H9 (cell line): ENCODE measurements at regions not wholly inside any gene's neighbourhood (a gene's known extent, or its start where the extent isn't known, plus 50 kb on each side); places are given as distances from the start of the nearest gene placed in this dataset.

ENCODE experiments used
- DNase-seq: peaks from one replicate; pipeline ENCODE4 v3.0.0-alpha.2; 2017
- H2AFZ ChIP-seq: one replicate; pipeline ENCODE4 v1.6.1; 2013; ENCODE audit warnings: mild to moderate bottlenecking, low read length, control low read depth, moderate library complexity
- H2AK5ac ChIP-seq: 2 replicates; pipeline ENCODE4 v1.6.1; 2013; ENCODE audit warnings: low read length, control low read depth, mixed read lengths; ENCODE audit not compliant: insufficient read length
- H2BK120ac ChIP-seq: one replicate; pipeline ENCODE4 v1.6.1; 2013; ENCODE audit warnings: low read depth, mild to moderate bottlenecking, low read length, control low read depth, inconsistent platforms; ENCODE audit not compliant: poor library complexity, severe bottlenecking
- H2BK12ac ChIP-seq: 2 replicates; pipeline ENCODE4 v1.6.1; 2013; ENCODE audit warnings: low read length, control low read depth, mixed read lengths, low read depth; ENCODE audit not compliant: insufficient read length
- H2BK15ac ChIP-seq: 2 replicates; pipeline ENCODE4 v1.6.1; 2013; ENCODE audit warnings: low read depth, low read length, control low read depth
- H2BK20ac ChIP-seq: one replicate; pipeline ENCODE4 v1.6.1; 2013; ENCODE audit warnings: low read depth, mild to moderate bottlenecking, low read length, control low read depth, inconsistent platforms; ENCODE audit not compliant: poor library complexity, severe bottlenecking
- H2BK5ac ChIP-seq: 2 replicates; pipeline ENCODE4 v1.6.1; 2013; ENCODE audit warnings: low read length, control low read depth, mixed read lengths; ENCODE audit not compliant: insufficient read length
- H3K14ac ChIP-seq: 2 replicates; pipeline ENCODE4 v1.6.1; 2013; ENCODE audit warnings: low read length, control low read depth; ENCODE audit not compliant: insufficient read depth
- H3K18ac ChIP-seq: 2 replicates; pipeline ENCODE4 v1.6.1; 2013; ENCODE audit warnings: low read depth, mild to moderate bottlenecking, mixed read lengths, low read length, control low read depth; ENCODE audit not compliant: insufficient read length
- H3K23ac ChIP-seq: 2 replicates; pipeline ENCODE4 v1.6.1; 2013; ENCODE audit warnings: low read length, control low read depth, mixed read lengths, low read depth; ENCODE audit not compliant: insufficient read length
- H3K23me2 ChIP-seq: 2 replicates; pipeline ENCODE4 v1.6.1; 2013; ENCODE audit warnings: low read depth, mild to moderate bottlenecking, mixed read lengths, low read length, control low read depth; ENCODE audit not compliant: insufficient read length, poor library complexity, severe bottlenecking
- H3K27ac ChIP-seq: 2 replicates; pipeline ENCODE4 v1.5.1; 2013; ENCODE audit warnings: low read length, control low read depth, mixed read lengths, low read depth; ENCODE audit not compliant: insufficient read length
- H3K27me3 ChIP-seq: 2 replicates; pipeline ENCODE4 v1.6.1; 2013; ENCODE audit warnings: low read length, control low read depth, inconsistent platforms; ENCODE audit not compliant: insufficient read depth
- H3K4ac ChIP-seq: 2 replicates; pipeline ENCODE4 v1.6.1; 2013; ENCODE audit warnings: low read depth, mild to moderate bottlenecking, control low read depth, inconsistent platforms, low read length, moderate library complexity
- H3K4me1 ChIP-seq: 2 replicates; pipeline ENCODE4 v1.6.1; 2013; ENCODE audit warnings: low read length, control low read depth, inconsistent platforms; ENCODE audit not compliant: insufficient read depth
- H3K4me2 ChIP-seq: 2 replicates; pipeline ENCODE4 v1.6.1; 2013; ENCODE audit warnings: low read length, control low read depth, mixed read lengths; ENCODE audit not compliant: insufficient read length, insufficient read depth
- H3K56ac ChIP-seq: 2 replicates; pipeline ENCODE4 v1.6.1; 2013; ENCODE audit warnings: low read depth, mild to moderate bottlenecking, mixed read lengths, low read length, control low read depth; ENCODE audit not compliant: insufficient read length
- H3K79me1 ChIP-seq: 2 replicates; pipeline ENCODE4 v1.6.1; 2013; ENCODE audit warnings: low read depth, mild to moderate bottlenecking, moderate library complexity, low read length, control low read depth, inconsistent platforms; ENCODE audit not compliant: insufficient read depth, poor library complexity, severe bottlenecking
- H3K79me2 ChIP-seq: 2 replicates; pipeline ENCODE4 v1.6.1; 2013; ENCODE audit warnings: low read length, control low read depth, inconsistent platforms; ENCODE audit not compliant: insufficient read depth
- H3K9ac ChIP-seq: 2 replicates; pipeline ENCODE4 v1.6.1; 2013; ENCODE audit warnings: low read length, control low read depth, mixed read lengths; ENCODE audit not compliant: insufficient read length; ENCODE audit errors: extremely low read depth
- H3K9me3 ChIP-seq: one replicate; pipeline ENCODE4 v1.6.1; 2013; ENCODE audit warnings: low read depth, low read length, inconsistent platforms; ENCODE audit not compliant: control insufficient read depth
- H3T11ph ChIP-seq: one replicate; pipeline ENCODE4 v1.6.1; 2013; ENCODE audit warnings: mild to moderate bottlenecking, low read length, control low read depth, inconsistent platforms
- H4K20me1 ChIP-seq: one replicate; pipeline ENCODE4 v1.6.1; 2013; ENCODE audit not compliant: control insufficient read depth, insufficient read length, insufficient read depth
- H4K5ac ChIP-seq: 2 replicates; pipeline ENCODE4 v1.6.1; 2013; ENCODE audit warnings: low read depth, mild to moderate bottlenecking, mixed read lengths, low read length, control low read depth; ENCODE audit not compliant: insufficient read length
- H4K8ac ChIP-seq: replicated peaks from 2 replicates; pipeline ENCODE4 v1.6.1; 2013; ENCODE audit warnings: low read length, control low read depth, mixed read lengths, low read depth; ENCODE audit not compliant: insufficient read length
- H4K91ac ChIP-seq: 2 replicates; pipeline ENCODE4 v1.6.1; 2013; ENCODE audit warnings: low read depth, mild to moderate bottlenecking, moderate library complexity, mixed read lengths, low read length, control low read depth; ENCODE audit not compliant: insufficient read length
- H3K27ac Mint-ChIP-seq, 3 experiments: 2 replicates in 2 of 3; 3 replicates in 1 of 3; pipeline ENCODE4 v1.8.0; 2020 to 2021; ENCODE audit warnings: mixed read lengths in 3 of 3, mild to moderate bottlenecking in 1 of 3, moderate library complexity in 1 of 3
- H3K27me3 Mint-ChIP-seq: 2 replicates; pipeline ENCODE4 v1.8.0; 2021; ENCODE audit warnings: low read depth, mild to moderate bottlenecking, moderate library complexity, mixed read lengths
- H3K36me3 Mint-ChIP-seq, 3 experiments: 2 replicates in 2 of 3; 3 replicates in 1 of 3; pipeline ENCODE4 v1.8.0; 2020 to 2021; ENCODE audit warnings: low read depth in 3 of 3, mixed read lengths in 3 of 3; ENCODE audit not compliant: insufficient read depth in 1 of 3
- H3K4me1 Mint-ChIP-seq, 2 experiments: 2 replicates each; pipeline ENCODE4 v1.8.0; 2020; ENCODE audit warnings: mixed read lengths in 2 of 2
- H3K4me3 Mint-ChIP-seq, 2 experiments: 2 replicates in 1 of 2; 3 replicates in 1 of 2; pipeline ENCODE4 v1.8.0; 2020 to 2021; ENCODE audit warnings: mild to moderate bottlenecking in 2 of 2, mixed read lengths in 2 of 2, moderate library complexity in 1 of 2
- H3K9me3 Mint-ChIP-seq, 2 experiments: 2 replicates in 1 of 2; 3 replicates in 1 of 2; pipeline ENCODE4 v1.8.0; 2020; ENCODE audit warnings: mild to moderate bottlenecking in 2 of 2, mixed read lengths in 2 of 2, moderate library complexity in 1 of 2
- TF ChIP-seq, protein P1 (sequence below): fragments of 200-600 bp; sonication (generic); conservative IDR thresholded peaks from 3 replicates; pipeline ENCODE4 v1.8.0; 2021; ENCODE audit warnings: antibody characterized with exemption, mild to moderate bottlenecking

DNA sequence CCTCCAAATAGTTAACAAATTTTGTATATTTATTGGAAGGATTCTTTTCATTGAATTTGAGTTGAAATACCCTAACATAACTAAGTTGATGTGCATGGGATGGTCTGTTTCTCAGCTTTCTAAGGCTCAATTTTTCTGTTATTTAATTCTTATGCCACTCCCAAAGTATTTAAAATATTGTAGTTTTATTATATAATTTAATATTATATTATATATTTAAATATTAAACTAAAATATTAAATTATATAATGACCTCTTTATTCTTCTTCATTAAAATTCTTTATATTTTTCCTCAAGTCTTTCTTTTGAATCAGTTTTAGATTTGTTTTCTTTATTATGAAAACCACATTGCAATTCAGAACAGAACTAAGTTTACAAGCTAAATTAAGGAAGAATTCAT is 194.7 kb downstream of the TFAP2B start:
- H3K27me3 Mint-ChIP-seq: no peaks in the 10 kb centered on the region
- no peaks in the 10 kb centered on the region for H3K36me3 Mint-ChIP-seq
- no peak overlapping the region for H3K4ac ChIP-seq
- H3T11ph ChIP-seq: no peak overlapping the region
- H3K9me3 Mint-ChIP-seq: no peaks in the 10 kb centered on the region
- no peaks in the 10 kb centered on the region for H3K79me2 ChIP-seq
- no peak overlapping the region for H3K4me2 ChIP-seq
- H3K14ac ChIP-seq: no peak overlapping the region
- H2BK12ac ChIP-seq: no peak overlapping the region
- no peak overlapping the region for H3K23ac ChIP-seq
- no peak overlapping the region for H4K5ac ChIP-seq
- no peaks in the 10 kb centered on the region for H4K20me1 ChIP-seq
- no peak overlapping the region for H2AK5ac ChIP-seq
- no peaks in the 10 kb centered on the region for H3K27me3 ChIP-seq
- no peaks in the 10 kb centered on the region for H3K23me2 ChIP-seq
- no peak overlapping the region for H3K4me3 Mint-ChIP-seq
- no peak overlapping the region for H3K27ac Mint-ChIP-seq
- H3K4me1 ChIP-seq: no peaks in the 10 kb centered on the region
- H3K79me1 ChIP-seq: no peaks in the 10 kb centered on the region
- H3K4me1 Mint-ChIP-seq: no peaks in the 10 kb centered on the region
- H4K8ac ChIP-seq: no peak overlapping the region
- TF ChIP-seq, protein P1, sequence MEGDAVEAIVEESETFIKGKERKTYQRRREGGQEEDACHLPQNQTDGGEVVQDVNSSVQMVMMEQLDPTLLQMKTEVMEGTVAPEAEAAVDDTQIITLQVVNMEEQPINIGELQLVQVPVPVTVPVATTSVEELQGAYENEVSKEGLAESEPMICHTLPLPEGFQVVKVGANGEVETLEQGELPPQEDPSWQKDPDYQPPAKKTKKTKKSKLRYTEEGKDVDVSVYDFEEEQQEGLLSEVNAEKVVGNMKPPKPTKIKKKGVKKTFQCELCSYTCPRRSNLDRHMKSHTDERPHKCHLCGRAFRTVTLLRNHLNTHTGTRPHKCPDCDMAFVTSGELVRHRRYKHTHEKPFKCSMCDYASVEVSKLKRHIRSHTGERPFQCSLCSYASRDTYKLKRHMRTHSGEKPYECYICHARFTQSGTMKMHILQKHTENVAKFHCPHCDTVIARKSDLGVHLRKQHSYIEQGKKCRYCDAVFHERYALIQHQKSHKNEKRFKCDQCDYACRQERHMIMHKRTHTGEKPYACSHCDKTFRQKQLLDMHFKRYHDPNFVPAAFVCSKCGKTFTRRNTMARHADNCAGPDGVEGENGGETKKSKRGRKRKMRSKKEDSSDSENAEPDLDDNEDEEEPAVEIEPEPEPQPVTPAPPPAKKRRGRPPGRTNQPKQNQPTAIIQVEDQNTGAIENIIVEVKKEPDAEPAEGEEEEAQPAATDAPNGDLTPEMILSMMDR: no peak
- H2BK20ac ChIP-seq: no peak overlapping the region
- no peak overlapping the region for H3K9ac ChIP-seq
- no peak overlapping the region for H3K18ac ChIP-seq
- H2AFZ ChIP-seq: no peak overlapping the region
- DNase-seq: no peak
- H3K27ac ChIP-seq: no peak overlapping the region
- H3K56ac ChIP-seq: no peak overlapping the region
- no peak overlapping the region for H2BK5ac ChIP-seq
- H3K9me3 ChIP-seq: no peaks in the 10 kb centered on the region
- no peak overlapping the region for H2BK15ac ChIP-seq
- no peak overlapping the region for H4K91ac ChIP-seq
- no peak overlapping the region for H2BK120ac ChIP-seq
